Type B pancreatic cell (in vitro differentiated cells): ENCODE measurements at regions not wholly inside any gene's neighbourhood (a gene's known extent, or its start where the extent isn't known, plus 50 kb on each side); places are given as distances from the start of the nearest gene placed in this dataset.
"Not testable (repeated sequence)": the region's sequence is repeated elsewhere in the genome, so short reads cannot be mapped to it uniquely, and the experiment has no call there.

ENCODE experiments used
- DNase-seq: peaks from one replicate; pipeline ENCODE4 v3.0.0; 2021; ENCODE audit warnings: mixed read lengths; ENCODE audit not compliant: unreplicated experiment; ENCODE audit errors: extremely low spot score
- H3K27ac Mint-ChIP-seq: 2 replicates; pipeline ENCODE4 v1.8.0; 2021; ENCODE audit warnings: mild to moderate bottlenecking, mixed read lengths
- H3K27me3 Mint-ChIP-seq: 2 replicates; pipeline ENCODE4 v1.8.0; 2021; ENCODE audit warnings: mixed read lengths
- H3K36me3 Mint-ChIP-seq: 2 replicates; pipeline ENCODE4 v1.8.0; 2021; ENCODE audit warnings: mixed read lengths
- H3K4me1 Mint-ChIP-seq: one replicate; pipeline ENCODE4 v1.8.0; 2021; ENCODE audit warnings: mixed read lengths; ENCODE audit not compliant: unreplicated experiment
- H3K4me3 Mint-ChIP-seq: 2 replicates; pipeline ENCODE4 v1.8.0; 2021; ENCODE audit warnings: mild to moderate bottlenecking, mixed read lengths
- H3K9me3 Mint-ChIP-seq: 2 replicates; pipeline ENCODE4 v1.8.0; 2021; ENCODE audit warnings: mixed read lengths
- TF ChIP-seq, protein P1 (sequence below): fragments of 200-600 bp; sonication (generic); conservative IDR thresholded peaks from 2 replicates; pipeline ENCODE4 v1.5.0; 2021; ENCODE audit warnings: antibody characterized with exemption, mild to moderate bottlenecking

DNA sequence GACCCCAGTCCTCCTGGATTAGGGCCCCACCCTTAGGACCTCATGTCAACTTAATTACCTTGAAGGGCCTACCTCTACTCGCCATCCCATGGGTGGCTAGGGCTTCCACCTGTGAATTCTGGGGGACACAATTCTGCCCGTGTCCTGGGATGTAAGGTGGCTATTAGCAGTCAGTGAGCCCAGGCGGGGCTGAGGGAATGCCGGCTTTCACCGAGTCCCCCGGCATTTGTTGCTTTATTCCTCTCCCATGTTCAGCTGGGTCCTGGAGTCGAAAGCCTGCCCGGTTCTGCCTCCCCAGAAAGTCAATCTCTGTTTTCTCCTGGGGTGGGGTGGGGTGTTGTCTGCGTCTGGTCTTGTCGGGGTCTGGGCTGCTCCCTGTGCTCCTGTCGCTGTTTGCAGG, 125.6 kb downstream of the GLRX3 start:
- no peaks in the 10 kb centered on the region for H3K4me1 Mint-ChIP-seq
- TF ChIP-seq, protein P1, sequence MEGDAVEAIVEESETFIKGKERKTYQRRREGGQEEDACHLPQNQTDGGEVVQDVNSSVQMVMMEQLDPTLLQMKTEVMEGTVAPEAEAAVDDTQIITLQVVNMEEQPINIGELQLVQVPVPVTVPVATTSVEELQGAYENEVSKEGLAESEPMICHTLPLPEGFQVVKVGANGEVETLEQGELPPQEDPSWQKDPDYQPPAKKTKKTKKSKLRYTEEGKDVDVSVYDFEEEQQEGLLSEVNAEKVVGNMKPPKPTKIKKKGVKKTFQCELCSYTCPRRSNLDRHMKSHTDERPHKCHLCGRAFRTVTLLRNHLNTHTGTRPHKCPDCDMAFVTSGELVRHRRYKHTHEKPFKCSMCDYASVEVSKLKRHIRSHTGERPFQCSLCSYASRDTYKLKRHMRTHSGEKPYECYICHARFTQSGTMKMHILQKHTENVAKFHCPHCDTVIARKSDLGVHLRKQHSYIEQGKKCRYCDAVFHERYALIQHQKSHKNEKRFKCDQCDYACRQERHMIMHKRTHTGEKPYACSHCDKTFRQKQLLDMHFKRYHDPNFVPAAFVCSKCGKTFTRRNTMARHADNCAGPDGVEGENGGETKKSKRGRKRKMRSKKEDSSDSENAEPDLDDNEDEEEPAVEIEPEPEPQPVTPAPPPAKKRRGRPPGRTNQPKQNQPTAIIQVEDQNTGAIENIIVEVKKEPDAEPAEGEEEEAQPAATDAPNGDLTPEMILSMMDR = no peak
- H3K9me3 Mint-ChIP-seq = peaks cover 4% of the 10 kb centered on the region
- no peak for DNase-seq
- peaks cover 4% of the 10 kb centered on the region for H3K36me3 Mint-ChIP-seq
- no peak overlapping the region for H3K27ac Mint-ChIP-seq
- no peaks in the 10 kb centered on the region for H3K27me3 Mint-ChIP-seq
- no peak overlapping the region for H3K4me3 Mint-ChIP-seq

DNA sequence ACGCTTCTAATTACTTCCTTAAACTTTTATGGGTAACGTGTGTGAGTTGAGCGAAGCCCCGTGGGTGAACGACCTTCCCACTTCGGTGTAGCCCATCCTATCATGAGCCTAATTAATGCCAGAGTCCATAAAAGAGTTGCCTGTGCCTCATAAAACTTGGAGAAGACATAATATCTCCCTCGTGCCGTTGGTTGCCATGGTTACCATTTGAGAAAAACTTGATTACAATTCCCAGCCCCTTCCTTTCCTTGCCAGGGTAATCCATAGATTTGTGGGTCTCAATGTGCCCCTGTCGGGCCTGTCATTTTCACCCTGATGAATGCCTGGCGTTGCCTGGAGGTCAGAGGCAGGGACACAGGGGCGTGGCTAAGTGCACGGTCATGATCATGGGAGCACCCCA, 127.1 kb downstream of the GLRX3 start:
- Mint-ChIP-seq H3K27ac (no peak overlapping the region), H3K4me1 (no peaks in the 10 kb centered on the region), H3K4me3 (no peak overlapping the region), H3K27me3 (no peaks in the 10 kb centered on the region), H3K9me3 (peaks cover 4% of the 10 kb centered on the region), H3K36me3 (peaks cover 4% of the 10 kb centered on the region)
- no peak for DNase-seq
- TF ChIP-seq, protein P1 = no peak

DNA sequence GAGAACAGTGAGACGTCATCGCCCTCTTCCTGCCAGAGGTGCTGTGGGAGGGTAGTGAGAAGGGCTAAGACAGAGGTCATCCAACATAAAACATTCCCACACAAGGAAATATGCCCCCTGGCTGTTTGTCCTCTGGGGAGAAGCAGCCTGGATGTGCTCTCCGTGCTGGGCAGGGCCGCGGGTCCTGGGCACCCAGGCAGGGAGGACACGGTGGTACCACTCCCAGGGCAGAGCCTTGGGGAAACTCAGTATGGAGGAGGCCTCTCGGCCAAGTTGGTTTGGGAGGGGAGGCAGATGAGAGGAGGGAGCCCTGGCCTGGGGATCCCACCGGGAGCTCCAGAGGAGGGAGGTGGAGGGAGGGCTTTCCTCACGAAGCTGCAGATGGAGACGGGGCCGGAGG, 129.4 kb downstream of the GLRX3 start:
- no peak overlapping the region for H3K27ac Mint-ChIP-seq
- H3K4me1 Mint-ChIP-seq = no peaks in the 10 kb centered on the region
- H3K36me3 Mint-ChIP-seq = peaks cover 4% of the 10 kb centered on the region
- peaks cover 4% of the 10 kb centered on the region for H3K9me3 Mint-ChIP-seq
- TF ChIP-seq, protein P1 = no peak
- no peaks in the 10 kb centered on the region for H3K27me3 Mint-ChIP-seq
- DNase-seq = no peak
- H3K4me3 Mint-ChIP-seq = no peak overlapping the region

DNA sequence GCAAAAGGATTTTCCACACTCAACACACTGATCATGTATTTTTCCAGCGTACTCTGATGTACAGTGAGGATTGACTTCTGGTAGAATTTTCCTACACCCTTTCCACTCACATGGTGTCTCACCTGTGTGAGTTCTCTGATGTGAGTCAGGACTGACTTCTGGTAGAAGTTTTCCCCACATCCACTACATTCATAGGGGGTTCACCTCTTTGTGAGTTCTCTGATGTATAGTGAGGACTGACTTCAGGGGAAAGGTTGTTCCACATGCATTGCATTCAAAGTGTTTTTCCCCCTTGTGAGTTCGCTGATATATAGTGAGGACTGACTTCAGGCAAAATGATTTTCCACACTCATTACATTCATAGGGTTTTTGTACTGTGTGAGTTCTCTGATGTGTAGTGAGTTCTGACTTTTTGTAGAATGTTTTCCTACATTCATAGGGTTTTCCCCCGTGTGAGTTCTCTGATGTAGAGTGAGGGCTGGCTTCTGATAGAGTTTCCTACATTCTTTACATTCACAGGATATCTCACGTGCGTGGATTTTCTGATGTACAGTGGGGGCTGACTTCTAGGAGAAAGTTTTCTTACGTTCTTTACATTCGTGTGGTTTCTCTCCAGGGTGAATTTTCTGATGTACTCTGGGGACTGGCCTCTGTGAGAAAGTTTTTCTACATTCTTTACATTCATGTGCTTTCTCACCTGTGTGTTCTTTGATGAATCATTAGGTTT, 146.5 kb downstream of the GLRX3 start:
- H3K4me1 Mint-ChIP-seq = no peaks in the 10 kb centered on the region
- TF ChIP-seq, protein P1 = no peak
- H3K4me3 Mint-ChIP-seq = no peak overlapping the region
- peaks cover 3% of the 10 kb centered on the region for H3K36me3 Mint-ChIP-seq
- peaks cover 41% of the 10 kb centered on the region for H3K9me3 Mint-ChIP-seq
- no peak overlapping the region for H3K27ac Mint-ChIP-seq
- H3K27me3 Mint-ChIP-seq = no peaks in the 10 kb centered on the region
- no peak for DNase-seq

DNA sequence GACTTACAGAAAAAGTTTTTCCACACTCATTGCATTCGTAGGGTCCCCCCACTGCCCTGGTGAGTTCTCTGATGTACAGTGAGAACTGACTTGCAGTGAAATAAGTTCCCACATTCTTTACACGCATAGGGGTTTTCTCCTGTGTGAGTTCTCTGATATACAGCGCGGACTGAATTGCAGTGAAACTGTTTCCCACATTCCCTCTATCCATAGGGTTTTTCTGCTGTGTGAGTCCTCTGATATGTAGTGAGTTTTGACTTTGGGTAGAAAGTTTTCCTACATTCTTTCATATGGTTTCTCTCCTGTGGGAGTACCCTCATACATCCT, 147.0 kb downstream of the GLRX3 start:
- Mint-ChIP-seq H3K9me3 (peaks cover 41% of the 10 kb centered on the region), H3K27me3 (no peaks in the 10 kb centered on the region), H3K27ac (no peak overlapping the region), H3K4me1 (no peaks in the 10 kb centered on the region), H3K36me3 (peaks cover 3% of the 10 kb centered on the region), H3K4me3 (no peak overlapping the region)
- TF ChIP-seq, protein P1 = no peak
- no peak for DNase-seq

DNA sequence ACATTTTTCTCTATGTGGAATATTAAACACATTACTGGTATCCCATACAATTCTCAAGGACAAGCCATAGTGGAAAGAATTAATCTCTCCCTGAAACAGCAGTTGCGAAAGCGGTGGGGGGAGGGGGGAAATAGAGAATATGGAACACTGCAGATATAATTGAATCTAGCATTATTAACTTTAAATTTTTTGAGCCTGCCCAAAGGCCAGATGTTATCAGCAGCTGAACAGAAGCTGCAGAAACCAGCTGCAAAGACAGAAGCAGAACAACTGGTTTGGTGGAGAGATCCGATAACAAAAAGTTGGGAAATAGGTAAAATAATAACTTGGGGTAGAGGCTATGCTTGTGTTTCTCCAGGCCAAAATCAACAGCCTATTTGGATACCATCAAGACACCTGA, 159.6 kb downstream of the GLRX3 start:
- not testable (repeated sequence) for H3K27me3 Mint-ChIP-seq, H3K27ac Mint-ChIP-seq, DNase-seq, H3K4me1 Mint-ChIP-seq, H3K36me3 Mint-ChIP-seq, H3K4me3 Mint-ChIP-seq
- H3K9me3 Mint-ChIP-seq = peaks cover 35% of the 10 kb centered on the region
